Keratinocyte (primary cell): ENCODE measurements at regions not wholly inside any gene's neighbourhood (a gene's known extent, or its start where the extent isn't known, plus 50 kb on each side); places are given as distances from the start of the nearest gene placed in this dataset.

Experiments used
- DNase-seq: peaks from one replicate; pipeline ENCODE4 v3.0.0-alpha.2; 2011; ENCODE audit warnings: low read depth, missing footprints, low spot score
- FAIRE-seq: peaks from 2 replicates; lab custom pipeline; 2011; peaks lifted over from hg19 to GRCh38; lab: Jason Lieb, UNC
- H2AFZ ChIP-seq: 2 replicates; pipeline ENCODE4 v1.6.0; 2012; ENCODE audit warnings: low read length, control low read depth, inconsistent platforms; ENCODE audit not compliant: control insufficient read depth
- H3K27ac ChIP-seq: 2 replicates; pipeline ENCODE4 v1.5.1; 2011; ENCODE audit warnings: low read length; ENCODE audit not compliant: control insufficient read depth, insufficient read depth
- H3K27me3 ChIP-seq: 3 replicates; pipeline ENCODE4 v1.6.0; 2011; ENCODE audit warnings: low read length; ENCODE audit not compliant: control insufficient read depth, insufficient read depth; ENCODE audit errors: extremely low read depth
- H3K36me3 ChIP-seq, 2 experiments: 2 replicates in 1 of 2; 3 replicates in 1 of 2; pipeline ENCODE4 v1.5.1; 2011; ENCODE audit warnings: low read length in 2 of 2, mild to moderate bottlenecking in 1 of 2; ENCODE audit not compliant: control insufficient read depth in 2 of 2, insufficient read depth in 2 of 2; ENCODE audit errors: extremely low read depth in 1 of 2
- H3K4me1 ChIP-seq: 3 replicates; pipeline ENCODE4 v1.5.1; 2011; ENCODE audit warnings: low read length; ENCODE audit not compliant: control insufficient read depth, insufficient read depth; ENCODE audit errors: extremely low read depth
- H3K4me2 ChIP-seq: 3 replicates; pipeline ENCODE4 v1.6.0; 2011; ENCODE audit warnings: low read depth, low read length; ENCODE audit not compliant: control insufficient read depth, insufficient read depth; ENCODE audit errors: extremely low read depth
- H3K4me3 ChIP-seq, 3 experiments: fragments of 200-600 bp in 1 of 3; sonication (generic) in 1 of 3; 2 replicates in 2 of 3; 3 replicates in 1 of 3; pipeline ENCODE4 v1.5.1; 2011 to 2016; ENCODE audit warnings: low read length in 3 of 3, mild to moderate bottlenecking in 3 of 3, control low read depth in 2 of 3, inconsistent platforms in 1 of 3, low read depth in 1 of 3, mixed read lengths in 1 of 3, mixed run types in 1 of 3, moderate library complexity in 1 of 3; ENCODE audit not compliant: control insufficient read depth in 2 of 3, insufficient read depth in 2 of 3; ENCODE audit errors: extremely low read depth in 1 of 3
- H3K79me2 ChIP-seq: 2 replicates; pipeline ENCODE4 v1.6.0; 2012; ENCODE audit warnings: low read length; ENCODE audit not compliant: control insufficient read depth, insufficient read depth
- H3K9ac ChIP-seq: 3 replicates; pipeline ENCODE4 v1.6.0; 2011; ENCODE audit warnings: low read length; ENCODE audit not compliant: control insufficient read depth, insufficient read depth; ENCODE audit errors: extremely low read depth
- H3K9me1 ChIP-seq: 3 replicates; pipeline ENCODE4 v1.6.0; 2011; ENCODE audit warnings: low read length; ENCODE audit not compliant: control insufficient read depth, insufficient read depth; ENCODE audit errors: extremely low read depth
- H3K9me3 ChIP-seq: 2 replicates; pipeline ENCODE4 v1.5.1; 2012; ENCODE audit warnings: low read depth, low read length; ENCODE audit not compliant: control insufficient read depth
- H4K20me1 ChIP-seq: 3 replicates; pipeline ENCODE4 v1.6.0; 2011; ENCODE audit warnings: low read length; ENCODE audit not compliant: control insufficient read depth, insufficient read depth; ENCODE audit errors: extremely low read depth
- EZH2 ChIP-seq: IDR thresholded peaks from one replicate; pipeline ENCODE4 v1.6.1; 2012; ENCODE audit warnings: inconsistent platforms, mild to moderate bottlenecking, low read length, moderate library complexity
- dilution Hi-C: fragments of 300-500 bp; cut with MboI; formaldehyde crosslinking; loops from one replicate; pipeline ENCODE4 v1.7.0; 2020; ENCODE audit warnings: low sequenced_read_pairs; ENCODE audit not compliant: extremely low pct_ligation_motif_present
- TF ChIP-seq, protein P1 (sequence below), 3 experiments: IDR thresholded peaks in 1 of 3; conservative IDR thresholded peaks in 1 of 3; optimal IDR thresholded peaks in 1 of 3; 2 replicates in 2 of 3; 3 replicates in 1 of 3; pipeline versions ENCODE3 to v1.5.1; 2011; ENCODE audit warnings: low read length in 3 of 3, mild to moderate bottlenecking in 3 of 3, moderate library complexity in 2 of 3, control low read depth in 1 of 3, inconsistent platforms in 1 of 3; ENCODE audit not compliant: insufficient read depth in 2 of 3; ENCODE audit errors: extremely low read depth in 1 of 3

GRCh38 chr4:133484287-133484686 lies 335.2 kb downstream of the PCDH10 start:
- no peak overlapping the region for H3K27ac ChIP-seq
- H3K9me1 ChIP-seq = no peaks in the 10 kb centered on the region
- DNase-seq (no peak), FAIRE-seq (no peak)
- no peak overlapping the region for H3K9ac ChIP-seq
- H3K36me3 ChIP-seq = no peaks in the 10 kb centered on the region
- no peak overlapping the region for H2AFZ ChIP-seq
- H3K9me3 ChIP-seq = no peaks in the 10 kb centered on the region
- H3K4me2 ChIP-seq = no peak overlapping the region
- H3K79me2 ChIP-seq = no peaks in the 10 kb centered on the region
- no peaks in the 10 kb centered on the region for H3K27me3 ChIP-seq
- no peak overlapping the region for H3K4me3 ChIP-seq
- H4K20me1 ChIP-seq = no peaks in the 10 kb centered on the region
- dilution Hi-C loops = no loop called here
- TF ChIP-seq, protein P1, sequence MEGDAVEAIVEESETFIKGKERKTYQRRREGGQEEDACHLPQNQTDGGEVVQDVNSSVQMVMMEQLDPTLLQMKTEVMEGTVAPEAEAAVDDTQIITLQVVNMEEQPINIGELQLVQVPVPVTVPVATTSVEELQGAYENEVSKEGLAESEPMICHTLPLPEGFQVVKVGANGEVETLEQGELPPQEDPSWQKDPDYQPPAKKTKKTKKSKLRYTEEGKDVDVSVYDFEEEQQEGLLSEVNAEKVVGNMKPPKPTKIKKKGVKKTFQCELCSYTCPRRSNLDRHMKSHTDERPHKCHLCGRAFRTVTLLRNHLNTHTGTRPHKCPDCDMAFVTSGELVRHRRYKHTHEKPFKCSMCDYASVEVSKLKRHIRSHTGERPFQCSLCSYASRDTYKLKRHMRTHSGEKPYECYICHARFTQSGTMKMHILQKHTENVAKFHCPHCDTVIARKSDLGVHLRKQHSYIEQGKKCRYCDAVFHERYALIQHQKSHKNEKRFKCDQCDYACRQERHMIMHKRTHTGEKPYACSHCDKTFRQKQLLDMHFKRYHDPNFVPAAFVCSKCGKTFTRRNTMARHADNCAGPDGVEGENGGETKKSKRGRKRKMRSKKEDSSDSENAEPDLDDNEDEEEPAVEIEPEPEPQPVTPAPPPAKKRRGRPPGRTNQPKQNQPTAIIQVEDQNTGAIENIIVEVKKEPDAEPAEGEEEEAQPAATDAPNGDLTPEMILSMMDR (optimal IDR thresholded peaks at IDR 0.05 in 1 of 3, IDR thresholded peaks at IDR 0.05 in 1 of 3, conservative IDR thresholded peaks at IDR 0.05 in 1 of 3; ENCODE audit: extremely low read depth in 1 of 3, insufficient read depth in 2 of 3, low read length in 3 of 3) = no peak
- no peaks in the 10 kb centered on the region for H3K4me1 ChIP-seq

- Histone ChIP-seq H3K79me2 (no peaks in the 10 kb centered on the region), H3K9me1 (no peaks in the 10 kb centered on the region), H4K20me1 (no peaks in the 10 kb centered on the region), H3K27me3 (no peaks in the 10 kb centered on the region), H3K4me3 (no peak overlapping the region), H3K4me2 (no peak overlapping the region), H3K36me3 (no peaks in the 10 kb centered on the region), H3K4me1 (no peaks in the 10 kb centered on the region), H3K9ac (no peak overlapping the region), H3K9me3 (no peaks in the 10 kb centered on the region), H2AFZ (no peak overlapping the region), H3K27ac (no peak overlapping the region)
- dilution Hi-C loops = no loop called here
- FAIRE-seq (no peak), DNase-seq (no peak)
- TF ChIP-seq, protein P1 (optimal IDR thresholded peaks at IDR 0.05 in 1 of 3, IDR thresholded peaks at IDR 0.05 in 1 of 3, conservative IDR thresholded peaks at IDR 0.05 in 1 of 3; ENCODE audit: extremely low read depth in 1 of 3, insufficient read depth in 2 of 3, low read length in 3 of 3) = peak in 1 of 3 experiments; percentile 40
- TF ChIP-seq EZH2 = no peak
Observed at GRCh38 chr4:133483600-133484246, 334.6 kb downstream of the PCDH10 start.
